GM19240 (cell line): ENCODE measurements at regions not wholly inside any gene's neighbourhood (a gene's known extent, or its start where the extent isn't known, plus 50 kb on each side); places are given as distances from the start of the nearest gene placed in this dataset.

Source experiments
- DNase-seq: peaks from one replicate; pipeline ENCODE4 v3.0.0; 2011; ENCODE audit warnings: low spot score; ENCODE audit not compliant: insufficient read length

- DNase-seq, result no peak
These were observed 841.5 kb upstream of the FLRT2 start for GRCh38 chr14:84688297-84689025.

GRCh38 chr14:84694161-84694560 lies 835.8 kb upstream of the FLRT2 start:
- DNase-seq, result no peak

GRCh38 chr14:84704601-84705000 lies 825.3 kb upstream of the FLRT2 start:
- no peak for DNase-seq

DNA sequence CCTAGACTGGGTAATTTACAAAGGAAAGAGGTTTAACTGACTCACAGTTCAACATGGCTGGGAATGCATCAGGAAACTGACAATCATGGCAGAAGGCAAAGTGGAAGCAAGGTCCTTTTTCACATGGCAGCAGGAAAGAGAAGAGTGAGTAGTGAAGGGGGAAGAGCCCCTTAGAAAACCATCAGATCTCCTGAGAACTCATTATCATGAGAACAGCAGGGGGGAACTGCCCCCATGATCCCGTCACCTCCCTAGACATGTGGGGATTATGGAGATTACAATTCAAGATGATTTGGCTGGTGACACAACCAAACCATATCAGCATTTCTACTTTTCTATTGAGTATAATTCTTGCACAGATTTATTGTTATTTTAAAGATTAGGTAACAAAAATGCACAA lies 822.1 kb upstream of the FLRT2 start:
- no peak for DNase-seq

DNA sequence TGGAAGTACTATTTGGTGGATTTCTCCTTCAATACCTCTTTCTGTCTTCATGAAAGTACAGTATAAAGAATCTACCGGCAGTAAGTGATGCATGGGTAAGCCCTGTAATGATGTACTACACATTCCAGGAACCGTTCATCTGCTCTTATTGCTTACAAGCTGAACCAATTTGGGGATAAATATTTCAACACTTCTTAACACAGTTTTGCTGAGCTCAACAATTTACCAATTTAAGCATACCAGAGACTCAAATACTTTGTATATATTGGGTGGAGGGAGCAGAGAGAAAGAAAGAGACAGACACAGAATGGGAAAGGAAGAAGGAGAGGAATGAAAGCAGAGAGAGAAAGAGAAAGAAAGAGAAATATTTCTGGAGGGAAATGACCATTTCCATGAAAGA lies 821.1 kb upstream of the FLRT2 start:
- DNase-seq, result no peak

- DNase-seq, result no peak
These were observed 803.5 kb upstream of the FLRT2 start for GRCh38 chr14:84726471-84726870.

DNA sequence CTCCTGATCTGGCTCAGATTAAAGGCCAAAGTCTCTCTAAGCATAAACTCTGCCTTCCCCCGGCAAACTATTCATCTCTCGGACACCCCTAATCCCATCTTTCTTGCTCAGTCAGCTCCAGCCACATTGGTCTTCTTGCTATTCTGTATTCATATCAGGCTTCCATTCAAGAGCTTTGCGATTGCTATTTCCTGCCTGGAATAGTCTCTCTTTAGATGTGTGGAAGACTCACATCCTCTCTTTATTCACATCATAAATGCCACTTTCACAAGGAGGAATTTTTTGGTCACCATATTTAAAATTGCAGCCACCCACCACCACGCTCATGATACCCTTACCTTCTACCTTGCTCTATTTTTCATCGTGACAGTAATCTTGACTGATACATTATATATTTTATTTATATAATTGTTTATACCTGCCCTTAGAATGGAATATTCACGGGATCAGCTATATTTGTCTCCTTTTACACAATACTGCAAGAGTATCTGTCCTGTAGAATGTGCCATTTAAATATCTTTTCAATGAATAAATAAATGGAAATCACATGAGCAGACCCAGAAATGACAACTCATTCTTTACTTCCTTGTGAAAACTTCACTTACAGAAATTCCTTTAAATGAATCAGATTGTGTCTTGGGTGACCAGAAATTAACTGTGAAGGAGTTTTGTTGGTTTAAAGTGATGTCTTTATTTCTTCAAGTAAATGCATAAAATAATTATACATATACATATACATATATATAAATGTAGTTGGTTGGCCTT lies 780.6 kb upstream of the FLRT2 start:
- no peak for DNase-seq

GRCh38 chr14:84750284-84750683 lies 779.7 kb upstream of the FLRT2 start:
- no peak for DNase-seq

DNA sequence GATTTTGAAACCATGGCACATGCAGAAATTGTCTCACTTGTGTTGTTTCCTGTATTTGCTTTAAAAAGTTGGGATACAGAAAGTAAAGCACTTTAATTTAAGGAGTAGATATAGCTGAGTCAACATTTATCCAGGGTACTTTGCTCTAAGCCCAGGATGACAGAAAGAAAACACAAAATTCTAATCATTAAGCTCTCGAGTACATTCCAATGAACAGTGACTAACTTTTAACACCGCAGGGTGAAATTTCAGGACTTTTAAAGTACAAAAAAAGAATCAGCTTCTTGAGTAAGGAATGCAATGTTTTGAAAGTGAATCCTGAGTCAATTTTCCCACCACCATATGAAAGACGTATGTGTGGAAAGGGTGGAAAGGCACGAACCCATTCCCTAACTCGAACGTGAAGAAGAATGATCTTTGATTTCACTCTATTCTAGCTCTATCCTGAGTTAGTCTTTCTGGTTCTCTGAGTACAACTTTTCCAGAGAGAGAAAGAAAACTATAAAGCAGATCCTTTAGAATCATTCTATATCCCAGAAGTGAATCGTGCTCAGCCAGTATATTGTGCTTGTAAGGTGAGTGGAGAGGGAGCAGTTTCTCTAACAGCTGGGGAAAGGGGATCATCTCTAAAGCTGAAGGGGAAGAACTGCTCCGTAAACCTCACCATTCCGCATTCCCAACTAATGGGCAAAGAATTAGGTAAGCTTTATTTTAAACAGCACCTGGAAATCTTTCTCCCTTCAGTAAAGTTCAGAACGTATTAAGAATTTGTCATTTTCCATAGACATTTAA lies 779.0 kb upstream of the FLRT2 start:
- no peak for DNase-seq

GRCh38 chr14:84751745-84752144 lies 778.2 kb upstream of the FLRT2 start:
- DNase-seq, result no peak

- DNase-seq, result no peak
These were observed 769.3 kb upstream of the FLRT2 start for GRCh38 chr14:84760489-84761126.

DNA sequence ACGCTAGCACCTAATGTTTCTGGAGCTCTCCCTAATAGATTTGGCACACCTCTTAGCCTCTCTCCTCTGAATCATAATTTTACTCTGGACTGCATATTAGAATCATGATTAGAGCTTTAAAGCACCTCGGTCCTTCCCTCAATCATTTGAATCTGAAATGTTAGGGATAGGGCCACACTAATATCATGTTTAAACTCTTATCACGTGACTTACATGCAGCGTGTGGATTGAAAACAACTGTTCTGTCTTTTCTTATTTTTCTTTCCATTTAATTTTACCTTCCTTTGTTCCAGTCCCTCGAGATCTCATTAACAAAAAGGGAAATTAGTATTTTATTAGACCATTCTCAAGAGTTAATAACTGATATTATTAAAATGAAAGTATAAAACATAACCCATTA lies 762.5 kb upstream of the FLRT2 start:
- no peak for DNase-seq

DNA sequence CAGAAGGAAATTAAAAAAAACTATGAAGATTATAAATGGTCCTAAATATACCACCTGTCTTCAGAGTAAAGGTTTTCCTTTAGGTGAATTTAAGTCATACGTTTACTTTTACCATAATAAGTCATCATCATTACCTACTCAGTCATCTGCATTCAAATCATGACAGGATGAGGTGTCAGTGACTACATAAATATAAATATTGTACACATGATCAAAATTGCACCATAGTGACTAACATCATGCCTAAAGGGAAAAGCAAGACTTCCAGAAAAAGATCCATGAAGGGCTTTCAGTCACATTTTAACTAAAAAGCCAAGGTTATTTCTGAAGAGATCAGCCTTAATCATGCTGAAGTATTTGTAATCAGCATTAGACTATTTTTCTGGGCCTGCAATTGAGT lies 759.9 kb upstream of the FLRT2 start:
- no peak for DNase-seq

GRCh38 chr14:84777356-84777755 lies 752.6 kb upstream of the FLRT2 start:
- DNase-seq, result no peak

- no peak for DNase-seq
These were observed 747.0 kb upstream of the FLRT2 start for GRCh38 chr14:84782902-84783301.

DNA sequence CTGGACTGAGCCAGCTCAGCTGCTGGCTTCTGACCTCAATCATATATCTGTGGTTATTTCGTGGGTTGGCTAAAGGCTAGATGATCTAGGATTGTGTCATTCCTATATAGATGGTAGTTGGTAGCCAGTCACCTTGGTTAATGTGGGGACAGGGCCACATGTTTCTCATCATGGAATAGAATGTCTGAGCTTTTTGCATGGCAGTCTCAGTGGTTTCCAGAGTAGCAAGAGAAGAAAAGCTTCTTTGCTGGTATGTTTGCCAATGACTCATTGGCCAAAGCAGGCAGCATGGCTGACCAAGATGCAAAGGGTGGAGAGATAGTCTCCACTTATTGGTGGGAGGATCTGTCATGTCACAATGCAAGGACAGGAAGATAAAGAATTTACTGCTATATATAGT lies 746.4 kb upstream of the FLRT2 start:
- no peak for DNase-seq

GRCh38 chr14:84785996-84786395 lies 743.9 kb upstream of the FLRT2 start:
- no peak for DNase-seq

DNA sequence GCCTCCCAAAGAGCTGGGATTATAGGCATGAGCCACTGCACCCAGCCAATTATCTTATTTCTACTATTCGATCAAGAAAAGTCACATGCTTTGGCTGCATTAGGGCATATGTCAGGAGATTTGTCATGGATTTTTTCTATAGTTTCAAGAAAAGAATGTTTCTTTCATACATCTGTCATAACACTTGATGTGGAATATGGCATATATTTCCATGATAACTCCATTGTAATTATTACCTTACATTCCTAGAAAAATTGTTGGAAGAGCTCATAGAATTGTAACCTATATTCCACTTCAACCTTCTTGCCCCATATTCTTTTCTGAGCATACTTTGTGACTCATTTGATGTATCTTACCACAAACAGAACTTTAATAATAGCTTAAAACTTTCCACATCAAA lies 740.9 kb upstream of the FLRT2 start:
- DNase-seq, result no peak

DNA sequence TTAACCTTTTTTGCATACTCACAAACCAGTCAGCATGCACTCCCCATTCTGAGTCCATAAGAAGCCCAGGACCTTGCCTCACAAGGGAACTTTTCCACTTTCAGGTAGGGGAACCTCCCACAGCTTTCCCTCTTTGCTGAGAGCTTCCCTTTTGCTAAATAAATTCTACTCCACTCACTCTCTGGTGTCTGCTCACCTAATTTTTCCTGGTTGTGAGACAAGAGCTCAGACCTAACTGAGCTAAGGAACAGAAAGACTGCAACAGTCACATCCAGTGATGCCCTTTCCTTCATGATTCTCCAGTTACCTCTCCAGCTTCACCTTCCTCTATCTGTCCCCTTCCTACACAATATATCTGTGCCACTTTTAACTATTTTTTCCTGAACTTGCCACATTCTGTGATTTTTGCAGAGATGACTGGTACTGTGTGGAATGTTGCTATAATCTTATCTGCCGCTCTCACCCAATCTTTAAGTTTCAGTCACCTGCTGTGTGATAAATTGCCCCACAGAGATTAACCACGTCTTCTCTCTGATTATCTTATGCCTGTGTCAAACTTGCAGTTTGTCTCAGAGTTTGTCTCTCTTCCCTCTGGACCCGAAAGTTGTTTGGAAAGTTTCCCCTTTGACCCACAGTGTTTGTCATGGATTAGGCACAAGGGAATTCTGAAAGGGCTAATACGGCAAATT lies 737.1 kb upstream of the FLRT2 start:
- DNase-seq, result no peak

GRCh38 chr14:84797326-84797725 lies 732.6 kb upstream of the FLRT2 start:
- DNase-seq, result no peak

DNA sequence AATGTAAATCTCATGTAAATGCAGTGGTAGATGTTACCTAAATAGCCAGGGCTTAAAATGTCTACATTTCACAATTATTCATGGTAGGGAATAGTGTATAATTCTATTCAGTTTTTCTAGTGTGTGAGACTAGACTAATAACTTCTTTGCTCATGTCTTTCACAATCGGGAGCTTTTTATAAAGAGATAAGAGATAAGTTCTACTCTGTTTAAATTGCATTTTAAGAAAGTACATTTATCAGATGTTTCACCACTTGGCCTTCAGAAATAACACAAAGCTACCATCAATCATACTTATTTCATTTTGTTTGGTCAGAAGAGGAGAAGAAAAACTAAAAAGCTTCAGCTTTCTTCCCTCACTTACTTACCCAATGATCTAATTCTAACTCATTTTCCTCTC lies 725.5 kb upstream of the FLRT2 start:
- no peak for DNase-seq
